GM12878 (cell line): ENCODE measurements at regions not wholly inside any gene's neighbourhood (a gene's known extent, or its start where the extent isn't known, plus 50 kb on each side); places are given as distances from the start of the nearest gene placed in this dataset.

Source experiments
- ATAC-seq: fragments of 200-7000 bp; cut with Tn5 transposase; 3 replicates; pipeline ENCODE4 v1.9.1; 2020; ENCODE audit warnings: mild to moderate bottlenecking, moderate library complexity
- BruUV-seq: library from RNA; stranded (reverse); fragments of 400-500 nt; replicated peaks from 2 replicates; lab custom pipeline; 2021; lab: Mats Ljungman, UMichigan
- CTCF ChIA-PET: fragments of 300-600 bp; sonication (Branson Sonifier 250); formaldehyde crosslinking; extraction: SDS; loops from one replicate; lab custom pipeline; 2021; ENCODE audit warnings: inconsistent platforms; lab: Yijun Ruan, JAX
- POLR2A ChIA-PET: fragments of 350-600 bp; formaldehyde crosslinking; extraction: SDS; loops from one replicate; lab custom pipeline; 2021; ENCODE audit warnings: inconsistent platforms; lab: Charles Lee
- RAD21 ChIA-PET: fragments of 300-600 bp; sonication (Branson Sonifier 250); formaldehyde crosslinking; loops from one replicate; lab custom pipeline; 2023; ENCODE audit warnings: antibody characterized with exemption; ENCODE audit not compliant: unreplicated experiment; lab: Charles Lee
- SMC1A ChIA-PET: fragments of 300-600 bp; sonication (Branson Sonifier 250); formaldehyde crosslinking; loops from one replicate; lab custom pipeline; 2023; ENCODE audit not compliant: unreplicated experiment, uncharacterized antibody; lab: Charles Lee
- DNase-seq: peaks from one replicate; pipeline ENCODE4 v3.0.0-alpha.2; 2011; ENCODE audit warnings: low read depth, low spot score
- FAIRE-seq: peaks from 3 replicates; lab custom pipeline; 2011; peaks lifted over from hg19 to GRCh38; lab: Jason Lieb, UNC
- H2AFZ ChIP-seq: 2 replicates; pipeline ENCODE4 v1.6.0; 2011; ENCODE audit warnings: low read depth, low read length, control low read depth; ENCODE audit not compliant: control insufficient read depth
- H3K27ac ChIP-seq: 2 replicates; pipeline ENCODE4 v1.5.1; 2011; ENCODE audit warnings: control low read depth; ENCODE audit not compliant: control insufficient read depth, insufficient read depth
- H3K27me3 ChIP-seq, 2 experiments: replicated peaks in 1 of 2; 2 replicates each; pipeline versions ENCODE4 v1.6.0 to v1.6.1; 2011; ENCODE audit warnings: low read length in 1 of 2; ENCODE audit not compliant: control insufficient read depth in 2 of 2, insufficient read depth in 2 of 2
- H3K36me3 ChIP-seq, 2 experiments: 2 replicates each; pipeline ENCODE4 v1.5.1; 2011; ENCODE audit warnings: low read length in 1 of 2; ENCODE audit not compliant: control insufficient read depth in 2 of 2, insufficient read depth in 2 of 2
- H3K4me1 ChIP-seq: 2 replicates; pipeline ENCODE4 v1.6.1; 2011; ENCODE audit warnings: mild to moderate bottlenecking, low read length, moderate library complexity, mixed read lengths; ENCODE audit not compliant: control insufficient read depth, insufficient read depth
- H3K4me2 ChIP-seq: 2 replicates; pipeline ENCODE4 v1.6.0; 2011; ENCODE audit warnings: control low read depth; ENCODE audit not compliant: control insufficient read depth, insufficient read depth
- H3K4me3 ChIP-seq: fragments of 200-600 bp; sonication (generic); 2 replicates; pipeline ENCODE4 v1.5.1; 2016
- H3K79me2 ChIP-seq: 2 replicates; pipeline ENCODE4 v1.6.0; 2011; ENCODE audit warnings: low read length; ENCODE audit not compliant: control insufficient read depth, insufficient read depth
- H3K9ac ChIP-seq: 2 replicates; pipeline ENCODE4 v1.8.0; 2011; ENCODE audit warnings: low read length, control low read depth, mixed read lengths; ENCODE audit not compliant: control insufficient read depth, insufficient read depth
- H3K9me3 ChIP-seq: replicated peaks from 3 replicates; pipeline ENCODE4 v1.5.1; 2011; ENCODE audit warnings: mild to moderate bottlenecking, low read length; ENCODE audit not compliant: control insufficient read depth, insufficient read depth
- H4K20me1 ChIP-seq: 2 replicates; pipeline ENCODE4 v1.6.0; 2011; ENCODE audit not compliant: control insufficient read depth, insufficient read depth
- BMI1 ChIP-seq: fragments of 450-650 bp; IDR thresholded peaks from 2 replicates; pipeline ENCODE4 v1.6.1; 2016; ENCODE audit warnings: mild to moderate bottlenecking, moderate library complexity, borderline replicate concordance
- EGR1 ChIP-seq, 2 experiments: IDR thresholded peaks; 1 replicate in 1 of 2; 2 replicates in 1 of 2; pipeline ENCODE4 v1.6.1; 2011 to 2012; ENCODE audit warnings: low read depth in 2 of 2, low read length in 2 of 2, borderline replicate concordance in 1 of 2, mild to moderate bottlenecking in 1 of 2, moderate library complexity in 1 of 2
- HDAC6 ChIP-seq: fragments of 200-600 bp; sonication (generic); IDR thresholded peaks from one replicate; pipeline ENCODE4 v1.8.0; 2017; ENCODE audit warnings: antibody characterized with exemption; ENCODE audit not compliant: unreplicated experiment
- IKZF2 ChIP-seq, 2 experiments: fragments of 450-650 bp; IDR thresholded peaks; 2 replicates each; pipeline ENCODE4 v1.6.1; 2017; ENCODE audit warnings: mild to moderate bottlenecking in 2 of 2, moderate library complexity in 2 of 2
- MEF2B ChIP-seq: fragments of 450-650 bp; IDR thresholded peaks from 2 replicates; pipeline ENCODE4 v1.6.1; 2018; ENCODE audit warnings: mild to moderate bottlenecking, moderate library complexity; ENCODE audit not compliant: partially characterized antibody, poor library complexity, severe bottlenecking
- SREBF2 ChIP-seq: IDR thresholded peaks from 2 replicates; pipeline ENCODE4 v1.6.1; 2012; ENCODE audit warnings: mild to moderate bottlenecking, low read length
- TCF12 ChIP-seq: IDR thresholded peaks from 2 replicates; pipeline ENCODE4 v1.6.1; 2011; ENCODE audit warnings: low read depth, mild to moderate bottlenecking, low read length
- WGBS: methylation state at CpG from one replicate; pipeline ENCODE4 v1.1.6; 2016; ENCODE audit warnings: low lambda C conversion rate; ENCODE audit not compliant: insufficient replicate concordance, insufficient coverage; ENCODE audit errors: missing lambda C conversion rate; 5-methylcytosine and 5-hydroxymethylcytosine counted together
- in situ Hi-C: fragments of 300-500 bp; cut with MboI; formaldehyde crosslinking; loops from 9 replicates; pipeline ENCODE4 v1.14.3; 2018; ENCODE audit warnings: mixed read lengths
- intact Hi-C: fragments of 100-400 bp; cut with micrococcal nuclease; formaldehyde crosslinking; loops from one replicate; pipeline ENCODE4 v1.14.2; 2022; ENCODE audit not compliant: unreplicated experiment
- TF ChIP-seq, protein P1 (sequence below): fragments of 150-350 bp; IDR thresholded peaks from 2 replicates; pipeline ENCODE4 v1.6.1; 2016; ENCODE audit warnings: low read depth, low read length

- POLR2A ChIA-PET: no interaction called here
- CTCF ChIA-PET: no interaction called here
- Histone ChIP-seq H3K4me2 (no peak overlapping the region), H3K9me3 (no peaks in the 10 kb centered on the region), H3K79me2 (no peaks in the 10 kb centered on the region), H3K4me1 (no peaks in the 10 kb centered on the region), H2AFZ (no peak overlapping the region), H4K20me1 (no peaks in the 10 kb centered on the region), H3K36me3 (no peaks in the 10 kb centered on the region), H3K4me3 (no peak overlapping the region), H3K27ac (no peak overlapping the region), H3K9ac (no peak overlapping the region), H3K27me3 (no peaks in the 10 kb centered on the region)
- RAD21 ChIA-PET: no interaction called here
- in situ Hi-C loops (no loop called here), intact Hi-C loops (no loop called here)
- 16% methylated on average over 5 of the region's 5 CpGs for WGBS
- BruUV-seq: no TSS peak
- FAIRE-seq (no peak), ATAC-seq (no peak), DNase-seq (no peak)
- TF ChIP-seq, protein P1, sequence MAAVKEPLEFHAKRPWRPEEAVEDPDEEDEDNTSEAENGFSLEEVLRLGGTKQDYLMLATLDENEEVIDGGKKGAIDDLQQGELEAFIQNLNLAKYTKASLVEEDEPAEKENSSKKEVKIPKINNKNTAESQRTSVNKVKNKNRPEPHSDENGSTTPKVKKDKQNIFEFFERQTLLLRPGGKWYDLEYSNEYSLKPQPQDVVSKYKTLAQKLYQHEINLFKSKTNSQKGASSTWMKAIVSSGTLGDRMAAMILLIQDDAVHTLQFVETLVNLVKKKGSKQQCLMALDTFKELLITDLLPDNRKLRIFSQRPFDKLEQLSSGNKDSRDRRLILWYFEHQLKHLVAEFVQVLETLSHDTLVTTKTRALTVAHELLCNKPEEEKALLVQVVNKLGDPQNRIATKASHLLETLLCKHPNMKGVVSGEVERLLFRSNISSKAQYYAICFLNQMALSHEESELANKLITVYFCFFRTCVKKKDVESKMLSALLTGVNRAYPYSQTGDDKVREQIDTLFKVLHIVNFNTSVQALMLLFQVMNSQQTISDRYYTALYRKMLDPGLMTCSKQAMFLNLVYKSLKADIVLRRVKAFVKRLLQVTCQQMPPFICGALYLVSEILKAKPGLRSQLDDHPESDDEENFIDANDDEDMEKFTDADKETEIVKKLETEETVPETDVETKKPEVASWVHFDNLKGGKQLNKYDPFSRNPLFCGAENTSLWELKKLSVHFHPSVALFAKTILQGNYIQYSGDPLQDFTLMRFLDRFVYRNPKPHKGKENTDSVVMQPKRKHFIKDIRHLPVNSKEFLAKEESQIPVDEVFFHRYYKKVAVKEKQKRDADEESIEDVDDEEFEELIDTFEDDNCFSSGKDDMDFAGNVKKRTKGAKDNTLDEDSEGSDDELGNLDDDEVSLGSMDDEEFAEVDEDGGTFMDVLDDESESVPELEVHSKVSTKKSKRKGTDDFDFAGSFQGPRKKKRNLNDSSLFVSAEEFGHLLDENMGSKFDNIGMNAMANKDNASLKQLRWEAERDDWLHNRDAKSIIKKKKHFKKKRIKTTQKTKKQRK: no peak
- TF ChIP-seq SREBF2 (no peak), EGR1 (IDR thresholded peaks at IDR 0.05; ENCODE audit: borderline replicate concordance in 1 of 2, low read depth in 2 of 2, low read length in 2 of 2) (no peak), TCF12 (no peak), MEF2B (no peak), BMI1 (no peak), HDAC6 (no peak), IKZF2 (IDR thresholded peaks at IDR 0.05) (no peak)
- SMC1A ChIA-PET: interaction anchor here (0.6 kb wide), 1 partner anchor 42 kb away, joined by 3 read pairs; no protein-coding TSS in a partner anchor
Measured at GRCh38 chr6:147715035-147715434, 206.5 kb downstream of the SAMD5 start.
